ENCODE measurements at regions not wholly inside any gene's neighbourhood (a gene's known extent, or its start where the extent isn't known, plus 50 kb on each side); places are given as distances from the start of the nearest gene placed in this dataset.
"Not testable (repeated sequence)": the region's sequence is repeated elsewhere in the genome, so short reads cannot be mapped to it uniquely, and the experiment has no call there.

GRCh38 chr13:111005364-111005763 is 90.5 kb upstream of the ANKRD10 start:
- no peak for DNase-seq

GRCh38 chr13:111004444-111004843 is 89.6 kb upstream of the ANKRD10 start:
- DNase-seq = no peak

- DNase-seq = no peak
Measured at GRCh38 chr13:111001636-111002035, 86.8 kb upstream of the ANKRD10 start.

GRCh38 chr13:110993788-110994187 is 78.9 kb upstream of the ANKRD10 start:
- DNase-seq = no peak

- no peak for DNase-seq
Measured at GRCh38 chr13:110991991-110992508, 77.2 kb upstream of the ANKRD10 start.

- DNase-seq = no peak
Measured at GRCh38 chr13:110989331-110989730, 74.5 kb upstream of the ANKRD10 start.

- no peak for DNase-seq
Measured at GRCh38 chr13:110985541-110985940, 70.7 kb upstream of the ANKRD10 start.

- no peak for DNase-seq
Measured at GRCh38 chr13:110984798-110985197, 69.9 kb upstream of the ANKRD10 start.

GRCh38 chr13:110984381-110984780 is 69.5 kb upstream of the ANKRD10 start:
- DNase-seq = no peak

GRCh38 chr13:110983241-110983640 is 68.4 kb upstream of the ANKRD10 start:
- DNase-seq = no peak

- no peak for DNase-seq
Measured at GRCh38 chr13:110981379-110981778, 66.5 kb upstream of the ANKRD10 start.

- DNase-seq = no peak
Measured at GRCh38 chr13:110980921-110981320, 66.1 kb upstream of the ANKRD10 start.

GRCh38 chr13:110979149-110979548 is 64.3 kb upstream of the ANKRD10 start:
- not testable (repeated sequence) for DNase-seq

GRCh38 chr13:110978390-110978789 is 63.5 kb upstream of the ANKRD10 start:
- no peak for DNase-seq

GRCh38 chr13:110976785-110977184 is 61.9 kb upstream of the ANKRD10 start:
- no peak for DNase-seq

- no peak for DNase-seq
Measured at GRCh38 chr13:110973007-110973700, 58.3 kb upstream of the ANKRD10 start.

GRCh38 chr13:110971486-110971885 is 56.6 kb upstream of the ANKRD10 start:
- no peak for DNase-seq

GRCh38 chr13:110967156-110967855 is 52.4 kb upstream of the ANKRD10 start:
- not testable (repeated sequence) for DNase-seq

- no peak for DNase-seq
Measured at GRCh38 chr13:110965755-110966134, 50.9 kb upstream of the ANKRD10 start.

- peak; percentile 94 for DNase-seq
Measured at GRCh38 chr13:110965038-110965754, 50.3 kb upstream of the ANKRD10 start.

Measured in activated CD4-positive, alpha-beta T cell treated with anti-CD3 and anti-CD28 coated beads, Interleukin-10, Interleukin-2, amounts not matched to agents 100 ng/mL and 50 ng/mL, durations not matched to agents 16 hours and 8 hours (primary cell).